GM12892 (cell line): ENCODE measurements at regions not wholly inside any gene's neighbourhood (a gene's known extent, or its start where the extent isn't known, plus 50 kb on each side); places are given as distances from the start of the nearest gene placed in this dataset.
"Not testable (repeated sequence)": the region's sequence is repeated elsewhere in the genome, so short reads cannot be mapped to it uniquely, and the experiment has no call there.

Source experiments
- DNase-seq: peaks from one replicate; pipeline ENCODE4 v3.0.0; 2011; ENCODE audit not compliant: insufficient read length
- FAIRE-seq: peaks from 2 replicates; lab custom pipeline; 2011; peaks lifted over from hg19 to GRCh38; lab: Jason Lieb, UNC
- POLR2A ChIP-seq: IDR thresholded peaks from 2 replicates; pipeline ENCODE4 v1.6.1; 2011; ENCODE audit warnings: low read depth, low read length, control low read depth
- POLR2AphosphoS5 ChIP-seq: IDR thresholded peaks from 2 replicates; pipeline ENCODE4 v1.6.1; 2011; ENCODE audit warnings: low read depth, low read length, control low read depth
- TAF1 ChIP-seq: IDR thresholded peaks from 2 replicates; pipeline ENCODE4 v1.6.1; 2011; ENCODE audit warnings: low read depth, mild to moderate bottlenecking, control low read depth, low read length, borderline replicate concordance

DNA sequence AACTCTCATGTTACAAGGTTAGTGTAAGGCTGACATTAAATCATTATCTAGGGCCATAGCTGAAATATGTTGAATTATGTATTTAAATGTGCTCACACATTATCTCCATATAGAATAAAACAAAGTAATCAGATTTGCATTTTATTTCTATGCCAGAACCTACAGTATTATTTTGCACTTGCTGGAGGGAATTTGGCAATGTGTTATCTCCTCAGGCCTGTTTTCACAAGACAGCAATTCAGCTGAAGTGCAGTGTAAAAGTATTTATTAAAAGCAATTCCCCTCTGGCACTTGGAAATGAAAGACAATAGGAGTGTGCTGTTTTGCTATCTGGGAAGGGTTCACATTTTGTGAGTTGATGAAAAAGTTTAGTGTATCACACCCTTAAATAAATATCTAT is 276.3 kb downstream of the DNAJB9 start:
- DNase-seq = no peak
- TF ChIP-seq TAF1 = no peak
- no peak for TF ChIP-seq POLR2A
- no peak for TF ChIP-seq POLR2AphosphoS5
- FAIRE-seq = no peak

- no peak for TF ChIP-seq TAF1
- no peak for TF ChIP-seq POLR2A
- no peak for TF ChIP-seq POLR2AphosphoS5
- FAIRE-seq = no peak
- DNase-seq = no peak
Measured at GRCh38 chr7:108846471-108846870, 276.8 kb downstream of the DNAJB9 start.

DNA sequence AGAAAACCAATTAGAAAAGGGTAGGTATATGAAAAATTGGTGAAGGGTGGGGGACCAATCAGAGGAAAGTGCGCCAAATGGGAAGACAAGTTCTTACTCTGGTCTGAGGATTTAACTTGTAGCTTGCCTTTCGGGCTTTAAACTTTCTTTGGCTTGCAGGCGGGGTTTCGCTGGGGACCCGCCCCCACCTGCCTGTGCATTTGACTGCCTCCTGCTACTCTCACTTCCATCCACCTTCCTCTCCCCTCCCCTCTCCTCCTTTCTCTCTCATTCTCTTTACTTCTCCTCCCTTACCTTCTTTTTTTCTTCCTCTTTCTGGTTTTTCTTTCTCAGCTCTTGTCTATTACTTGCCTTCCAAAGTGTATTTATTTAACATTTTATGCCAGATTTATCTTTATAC is 278.8 kb downstream of the DNAJB9 start:
- no peak for FAIRE-seq
- DNase-seq = no peak
- no peak for TF ChIP-seq TAF1
- no peak for TF ChIP-seq POLR2AphosphoS5
- TF ChIP-seq POLR2A = no peak

- DNase-seq (no peak), FAIRE-seq (no peak)
- TF ChIP-seq TAF1 = no peak
- TF ChIP-seq POLR2AphosphoS5 = no peak
- no peak for TF ChIP-seq POLR2A
Measured at GRCh38 chr7:108860615-108861014, 290.9 kb downstream of the DNAJB9 start.

DNA sequence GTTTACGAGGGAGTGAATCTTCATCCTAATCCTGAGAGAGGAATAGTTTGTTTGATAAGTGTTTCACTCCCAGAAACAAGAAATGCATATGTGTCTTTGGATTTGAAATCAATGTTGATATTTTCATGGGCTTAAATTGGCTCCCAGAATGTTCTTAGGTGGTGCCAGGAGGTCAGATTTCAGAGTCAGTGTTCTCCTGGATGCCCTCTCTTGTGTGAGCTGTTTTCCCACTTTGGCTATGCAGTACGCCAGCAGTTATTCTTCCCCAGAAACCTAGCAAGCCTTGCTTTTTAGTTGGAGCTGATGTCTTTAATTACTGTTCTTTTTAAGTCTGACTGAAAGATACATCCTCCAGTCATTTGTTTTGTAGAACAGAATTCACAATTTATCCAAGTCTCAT is 291.4 kb downstream of the DNAJB9 start:
- no peak for TF ChIP-seq TAF1
- no peak for TF ChIP-seq POLR2A
- TF ChIP-seq POLR2AphosphoS5 = no peak
- DNase-seq (no peak), FAIRE-seq (no peak)

GRCh38 chr7:108863227-108863848 is 293.7 kb downstream of the DNAJB9 start:
- no peak for TF ChIP-seq TAF1
- TF ChIP-seq POLR2AphosphoS5 = no peak
- TF ChIP-seq POLR2A = no peak
- FAIRE-seq = no peak
- DNase-seq = no peak

GRCh38 chr7:108869070-108869469 is 299.4 kb downstream of the DNAJB9 start:
- TF ChIP-seq POLR2AphosphoS5 (no peak), POLR2A (no peak), TAF1 (no peak)
- DNase-seq = no peak

GRCh38 chr7:108875139-108875538 is 305.5 kb downstream of the DNAJB9 start:
- TF ChIP-seq POLR2AphosphoS5 = no peak
- TF ChIP-seq TAF1 = no peak
- no peak for TF ChIP-seq POLR2A

More at GRCh38 chr7:108869070-108869469, 299.4 kb downstream of the DNAJB9 start:
- FAIRE-seq = no peak

GRCh38 chr7:108890862-108891261 is 321.2 kb downstream of the DNAJB9 start:
- TF ChIP-seq POLR2AphosphoS5 (no peak), TAF1 (no peak), POLR2A (no peak)
- FAIRE-seq (no peak), DNase-seq (no peak)

More at GRCh38 chr7:108875139-108875538, 305.5 kb downstream of the DNAJB9 start:
- DNase-seq (no peak), FAIRE-seq (no peak)

DNA sequence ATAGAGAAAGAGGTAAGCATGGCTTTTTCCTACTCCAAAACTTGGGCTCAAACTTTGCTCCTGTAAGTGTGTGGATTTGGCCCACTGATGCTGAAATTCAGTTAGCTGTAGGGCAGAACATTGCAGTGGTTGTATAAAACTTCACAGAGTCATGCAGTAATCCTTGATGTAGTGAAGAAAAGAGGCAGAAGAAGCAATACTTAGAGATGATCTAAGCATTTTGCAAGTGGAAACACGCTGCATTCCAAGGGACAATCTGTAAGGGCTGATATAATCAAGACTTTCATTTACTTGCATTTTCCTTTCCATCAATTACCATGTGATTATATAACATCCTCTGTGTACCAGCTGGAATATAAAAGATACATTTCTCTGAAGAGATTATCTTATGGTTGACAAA is 338.8 kb downstream of the DNAJB9 start:
- TF ChIP-seq TAF1 (no peak), POLR2A (no peak), POLR2AphosphoS5 (no peak)
- FAIRE-seq = no peak
- DNase-seq = no peak

GRCh38 chr7:108911016-108911415 is 341.3 kb downstream of the DNAJB9 start:
- no peak for FAIRE-seq
- TF ChIP-seq POLR2AphosphoS5 (no peak), POLR2A (no peak), TAF1 (no peak)
- DNase-seq = no peak

- DNase-seq (no peak), FAIRE-seq (no peak)
- TF ChIP-seq POLR2A (no peak), POLR2AphosphoS5 (no peak)
Measured at GRCh38 chr7:108920490-108920889, 350.8 kb downstream of the DNAJB9 start.

GRCh38 chr7:108943048-108943447 is 373.4 kb downstream of the DNAJB9 start:
- not testable (repeated sequence) for DNase-seq, FAIRE-seq
